AG09319 (cell line): ENCODE measurements at regions not wholly inside any gene's neighbourhood (a gene's known extent, or its start where the extent isn't known, plus 50 kb on each side); places are given as distances from the start of the nearest gene placed in this dataset.
"Not testable (repeated sequence)": the region's sequence is repeated elsewhere in the genome, so short reads cannot be mapped to it uniquely, and the experiment has no call there.

Experiments used
- DNase-seq: peaks from one replicate; pipeline ENCODE4 v3.0.0-alpha.2; 2010; ENCODE audit warnings: low read depth; ENCODE audit errors: extremely low read depth
- CTCF ChIP-seq: IDR thresholded peaks from 2 replicates; pipeline ENCODE4 v1.5.1; 2011; ENCODE audit warnings: low read depth, mild to moderate bottlenecking, inconsistent platforms, low read length, moderate library complexity

DNA sequence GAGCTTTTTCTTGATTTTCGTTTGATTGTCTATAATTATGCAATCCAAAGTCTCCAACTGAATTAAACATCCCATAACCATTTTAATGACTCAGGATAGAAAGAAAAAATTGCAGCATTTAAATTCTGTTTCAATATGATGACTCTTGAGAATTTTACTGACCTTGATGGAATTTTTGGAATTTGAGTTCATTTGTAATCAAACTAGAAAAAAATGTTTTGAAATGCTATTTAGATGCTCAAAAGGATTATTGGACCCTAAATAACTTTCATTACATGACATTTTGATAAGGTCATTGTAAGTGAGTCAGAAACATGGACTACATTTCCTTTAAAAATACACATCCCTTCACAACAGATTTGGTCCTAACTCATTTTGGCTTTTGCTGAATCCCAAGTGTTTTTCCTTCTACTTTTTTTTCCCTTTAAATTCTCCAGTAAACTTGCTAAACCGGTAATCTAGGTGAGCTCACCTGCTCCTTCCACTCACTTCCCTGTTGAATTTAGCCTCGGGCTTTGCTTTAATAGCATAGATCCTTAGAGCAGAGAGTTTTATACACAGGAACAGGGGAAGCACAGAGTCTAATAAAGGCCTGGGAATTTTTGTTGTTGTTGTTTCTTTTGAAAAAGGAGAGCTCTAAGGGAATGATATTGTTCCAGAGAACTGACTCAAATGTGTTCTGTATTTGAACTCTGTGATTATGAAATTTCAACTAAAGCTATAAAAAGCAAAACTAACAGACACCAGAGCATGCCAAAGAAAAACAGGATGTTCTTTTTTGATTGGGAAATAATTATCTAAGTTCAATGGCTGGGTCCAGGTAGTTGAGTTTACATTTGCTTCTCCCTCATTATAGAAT is 1088.2 kb upstream of the CITED2 start:
- TF ChIP-seq CTCF = no peak
- DNase-seq = peak; percentile 52

DNA sequence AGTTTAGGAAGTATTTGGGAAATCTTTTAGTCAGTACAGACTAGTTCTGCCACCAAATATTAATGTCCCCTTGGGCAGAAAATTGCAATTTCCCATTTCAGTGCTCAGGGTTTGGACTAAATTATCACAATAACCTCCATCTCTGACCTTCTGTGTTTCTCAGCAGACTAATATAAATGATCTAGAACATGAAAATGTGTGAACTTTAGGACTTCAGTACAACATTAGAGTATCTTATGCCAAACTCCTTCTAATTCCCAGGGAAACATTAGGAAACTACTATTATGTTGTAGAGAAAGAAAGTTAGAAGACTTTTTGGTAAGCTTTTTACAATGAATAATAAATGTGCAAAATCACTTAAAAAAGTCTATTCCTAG is 1087.6 kb upstream of the CITED2 start:
- no peak for DNase-seq
- TF ChIP-seq CTCF = no peak

GRCh38 chr6:140460267-140460666 is 1085.8 kb upstream of the CITED2 start:
- no peak for DNase-seq
- TF ChIP-seq CTCF = no peak

DNA sequence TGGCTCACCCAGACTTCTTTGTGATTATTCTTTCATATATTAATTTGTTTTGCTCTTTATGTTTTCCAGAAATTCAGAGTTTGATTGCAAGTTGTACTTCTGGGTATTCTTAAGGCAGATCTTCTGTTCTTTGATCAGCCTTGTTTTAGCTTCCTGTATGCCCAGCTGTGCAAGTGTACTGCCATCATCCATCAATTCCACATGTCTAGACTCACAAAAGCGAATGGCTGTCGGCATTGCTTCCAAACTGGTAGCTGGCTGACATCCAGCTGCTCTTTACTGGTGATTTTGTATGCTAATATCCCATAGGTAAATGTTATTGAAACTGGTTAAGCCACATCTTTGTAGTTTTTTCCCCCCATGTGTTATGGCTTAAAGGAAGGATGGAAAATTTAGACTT is 1084.8 kb upstream of the CITED2 start:
- DNase-seq = no peak

DNA sequence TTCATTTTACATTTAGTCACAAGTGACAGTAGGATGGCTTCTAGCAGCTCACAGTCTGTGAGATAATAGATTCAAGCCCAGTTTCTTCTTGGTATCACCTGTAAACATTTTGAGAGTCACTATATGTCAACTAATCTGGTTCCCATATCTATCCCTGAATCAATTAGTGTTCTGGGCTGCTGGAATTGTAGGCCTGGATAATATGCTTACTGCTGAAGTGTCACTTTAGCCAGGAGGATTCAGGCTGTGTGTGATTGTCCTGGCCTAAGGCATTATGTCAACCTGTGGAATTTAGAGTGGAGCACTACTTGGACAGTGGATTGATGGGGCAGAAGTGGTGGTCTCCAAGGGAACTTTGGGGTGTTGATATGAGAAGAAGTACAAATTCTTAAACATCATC is 1071.8 kb upstream of the CITED2 start:
- no peak for DNase-seq
- no peak for TF ChIP-seq CTCF

More for the DNA sequence above, 1084.8 kb upstream of the CITED2 start:
- TF ChIP-seq CTCF = no peak

GRCh38 chr6:140445474-140446004 is 1071.1 kb upstream of the CITED2 start:
- no peak for DNase-seq
- TF ChIP-seq CTCF = no peak

- DNase-seq = not testable (repeated sequence)
Observed at GRCh38 chr6:140443112-140443511, 1068.7 kb upstream of the CITED2 start.

- peak; percentile 19 for TF ChIP-seq CTCF
- DNase-seq = no peak
Observed at GRCh38 chr6:140441256-140441655, 1066.8 kb upstream of the CITED2 start.
